ENCODE measurements at regions not wholly inside any gene's neighbourhood (a gene's known extent, or its start where the extent isn't known, plus 50 kb on each side); places are given as distances from the start of the nearest gene placed in this dataset.
"Not testable (repeated sequence)": the region's sequence is repeated elsewhere in the genome, so short reads cannot be mapped to it uniquely, and the experiment has no call there.

- FAIRE-seq (no peak), DNase-seq (ENCODE audit: insufficient read length, low spot score) (no peak)
These were observed 332.7 kb upstream of the MAGI2 start for GRCh38 chr7:79786187-79786586.

GRCh38 chr7:79785556-79785955 lies 332.1 kb upstream of the MAGI2 start:
- no peak for DNase-seq (ENCODE audit: insufficient read length, low spot score)
- FAIRE-seq = no peak

- DNase-seq (ENCODE audit: insufficient read length, low spot score) (no peak), FAIRE-seq (no peak)
These were observed 329.4 kb upstream of the MAGI2 start for GRCh38 chr7:79782906-79783305.

GRCh38 chr7:79782256-79782655 lies 328.8 kb upstream of the MAGI2 start:
- DNase-seq (ENCODE audit: insufficient read length, low spot score) (no peak), FAIRE-seq (no peak)

- FAIRE-seq = no peak
- DNase-seq (ENCODE audit: insufficient read length, low spot score) = no peak
These were observed 328.2 kb upstream of the MAGI2 start for GRCh38 chr7:79781716-79782115.

- no peak for DNase-seq (ENCODE audit: insufficient read length, low spot score)
- FAIRE-seq = no peak
These were observed 325.6 kb upstream of the MAGI2 start for GRCh38 chr7:79778786-79779770.

- FAIRE-seq = no peak
These were observed 322.4 kb upstream of the MAGI2 start for GRCh38 chr7:79775911-79776310.

GRCh38 chr7:79774150-79774549 lies 320.7 kb upstream of the MAGI2 start:
- DNase-seq (ENCODE audit: insufficient read length, low spot score) = no peak
- FAIRE-seq = no peak

More at GRCh38 chr7:79775911-79776310, 322.4 kb upstream of the MAGI2 start:
- no peak for DNase-seq (ENCODE audit: insufficient read length, low spot score)

GRCh38 chr7:79770970-79771369 lies 317.5 kb upstream of the MAGI2 start:
- DNase-seq (ENCODE audit: insufficient read length, low spot score) (no peak), FAIRE-seq (no peak)

GRCh38 chr7:79770063-79770462 lies 316.6 kb upstream of the MAGI2 start:
- FAIRE-seq = no peak
- DNase-seq (ENCODE audit: insufficient read length, low spot score) = no peak

- DNase-seq (ENCODE audit: insufficient read length, low spot score); FAIRE-seq: not testable (repeated sequence)
These were observed 314.6 kb upstream of the MAGI2 start for GRCh38 chr7:79767876-79768560.

- DNase-seq (ENCODE audit: insufficient read length, low spot score); FAIRE-seq: not testable (repeated sequence)
These were observed 313.7 kb upstream of the MAGI2 start for GRCh38 chr7:79767192-79767591.

GRCh38 chr7:79761876-79762429 lies 308.5 kb upstream of the MAGI2 start:
- DNase-seq (ENCODE audit: insufficient read length, low spot score) (no peak), FAIRE-seq (no peak)

- FAIRE-seq; DNase-seq (ENCODE audit: insufficient read length, low spot score): not testable (repeated sequence)
These were observed 297.5 kb upstream of the MAGI2 start for GRCh38 chr7:79750941-79751340.

GRCh38 chr7:79749856-79750255 lies 296.4 kb upstream of the MAGI2 start:
- DNase-seq (ENCODE audit: insufficient read length, low spot score) = no peak
- FAIRE-seq = no peak

GRCh38 chr7:79741684-79742083 lies 288.2 kb upstream of the MAGI2 start:
- DNase-seq (ENCODE audit: insufficient read length, low spot score) (no peak), FAIRE-seq (no peak)

GRCh38 chr7:79740076-79740475 lies 286.6 kb upstream of the MAGI2 start:
- FAIRE-seq = no peak
- no peak for DNase-seq (ENCODE audit: insufficient read length, low spot score)

- not testable (repeated sequence) for FAIRE-seq; DNase-seq (ENCODE audit: insufficient read length, low spot score)
These were observed 285.7 kb upstream of the MAGI2 start for GRCh38 chr7:79739036-79739709.

GRCh38 chr7:79736418-79736817 lies 283.0 kb upstream of the MAGI2 start:
- FAIRE-seq (no peak), DNase-seq (ENCODE audit: insufficient read length, low spot score) (no peak)

GRCh38 chr7:79735012-79735411 lies 281.5 kb upstream of the MAGI2 start:
- DNase-seq (ENCODE audit: insufficient read length, low spot score) = no peak
- no peak for FAIRE-seq

GRCh38 chr7:79734181-79734580 lies 280.7 kb upstream of the MAGI2 start:
- FAIRE-seq (no peak), DNase-seq (ENCODE audit: insufficient read length, low spot score) (no peak)
